H54 (cell line): ENCODE measurements at regions not wholly inside any gene's neighbourhood (a gene's known extent, or its start where the extent isn't known, plus 50 kb on each side); places are given as distances from the start of the nearest gene placed in this dataset.

Experiments
- DNase-seq: peaks from one replicate; pipeline ENCODE4 v3.0.0; 2011; ENCODE audit warnings: low spot score, mixed read lengths; ENCODE audit not compliant: insufficient read length
- FAIRE-seq: peaks from 3 replicates; lab custom pipeline; 2011; peaks lifted over from hg19 to GRCh38; lab: Jason Lieb, UNC
- POLR2A ChIP-seq: IDR thresholded peaks from 2 replicates; pipeline ENCODE4 v1.6.1; 2011; ENCODE audit warnings: low read depth, mild to moderate bottlenecking, low read length

DNA sequence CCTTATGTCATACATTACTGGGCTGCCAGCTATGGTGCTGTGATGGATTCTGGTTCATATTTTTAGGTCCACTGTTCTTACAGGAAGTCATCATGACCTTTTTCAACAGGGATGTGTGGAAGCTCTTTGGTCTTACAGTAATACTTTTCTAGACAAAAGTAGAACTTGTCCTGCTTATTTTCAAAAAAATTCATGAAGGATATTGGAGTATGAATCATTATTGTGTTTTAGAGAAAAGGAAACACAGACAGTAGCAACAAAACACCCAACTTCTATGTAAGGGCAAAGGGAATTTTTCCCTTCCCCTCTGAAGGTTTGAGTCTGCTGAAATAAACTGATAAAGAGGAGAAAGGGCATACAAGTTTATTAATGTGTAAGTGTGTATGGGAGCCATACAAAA is 54.7 kb upstream of the FAM9C start:
- no peak for DNase-seq
- TF ChIP-seq POLR2A, result no peak
- FAIRE-seq, result no peak

DNA sequence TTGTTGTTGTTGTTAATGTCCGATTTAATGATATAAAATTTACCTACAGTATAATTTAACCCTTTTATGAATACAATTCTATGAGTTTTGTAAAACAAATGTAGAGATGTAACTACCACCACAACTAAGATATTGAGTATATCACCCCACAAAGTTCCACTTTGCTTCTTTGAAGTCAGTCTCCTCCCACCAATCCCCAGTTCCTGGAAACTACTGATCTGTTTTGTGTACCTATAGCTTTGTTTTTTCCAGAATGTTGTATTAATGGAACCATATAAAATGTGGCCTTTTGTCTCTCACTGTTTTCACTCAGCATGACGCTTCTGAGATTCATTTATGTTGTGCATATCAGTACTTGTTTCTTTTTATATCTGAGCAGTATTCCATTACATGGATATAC is 52.3 kb upstream of the FAM9C start:
- FAIRE-seq (no peak), DNase-seq (no peak)
- no peak for TF ChIP-seq POLR2A

- DNase-seq (no peak), FAIRE-seq (no peak)
- no peak for TF ChIP-seq POLR2A
Observed at GRCh38 chrX:13094828-13095341, 50.5 kb upstream of the FAM9C start.

DNA sequence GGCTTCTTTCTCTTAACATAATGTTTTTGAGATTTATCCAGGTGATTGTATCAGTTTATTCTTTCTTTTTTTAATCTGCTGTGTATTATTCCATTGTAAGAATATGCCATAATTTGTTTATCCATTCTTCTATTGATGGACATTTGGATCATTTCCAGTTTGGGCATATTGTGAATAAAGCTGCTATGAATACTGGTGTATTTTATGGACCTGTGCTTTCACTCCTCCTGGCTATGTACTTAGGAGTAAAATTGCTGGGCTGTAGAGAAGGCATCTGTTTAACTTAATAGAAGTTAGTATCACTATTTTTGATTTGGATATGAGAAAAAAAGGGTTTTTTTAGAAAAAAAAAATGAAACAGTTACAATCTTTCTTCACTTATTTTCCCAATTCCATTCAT is 50.0 kb upstream of the FAM9C start:
- FAIRE-seq, result no peak
- DNase-seq, result no peak
- no peak for TF ChIP-seq POLR2A
